ENCODE measurements at regions not wholly inside any gene's neighbourhood (a gene's known extent, or its start where the extent isn't known, plus 50 kb on each side); places are given as distances from the start of the nearest gene placed in this dataset.

GRCh38 chr5:10031817-10032216 lies 217.9 kb downstream of the ATPSCKMT start:
- TF ChIP-seq ZBTB33 (CRISPR knock-in tag; IDR thresholded peaks at IDR 0.05) (no peak), ZFP36L1 (CRISPR knock-in tag; IDR thresholded peaks at IDR 0.05) (no peak), SMC3 (IDR thresholded peaks at IDR 0.05; ENCODE audit: low read length) (no peak), GABPA (IDR thresholded peaks at IDR 0.05; ENCODE audit: low read depth, low read length) (no peak), GABPA (CRISPR knock-in tag; IDR thresholded peaks at IDR 0.05; ENCODE audit: low read depth) (no peak), ZNF513 (CRISPR knock-in tag; conservative IDR thresholded peaks at IDR 0.05) (no peak), ZFAT (CRISPR knock-in tag; conservative IDR thresholded peaks at IDR 0.05) (no peak), ZBTB25 (CRISPR knock-in tag; IDR thresholded peaks at IDR 0.05) (no peak), ZNF572 (CRISPR knock-in tag; IDR thresholded peaks at IDR 0.05) (no peak), ZBTB8A (CRISPR knock-in tag; IDR thresholded peaks at IDR 0.05; ENCODE audit: borderline replicate concordance, low read depth) (no peak), ETV6 (CRISPR knock-in tag; conservative IDR thresholded peaks at IDR 0.05) (no peak)
